ENCODE measurements at regions not wholly inside any gene's neighbourhood (a gene's known extent, or its start where the extent isn't known, plus 50 kb on each side); places are given as distances from the start of the nearest gene placed in this dataset.

DNA sequence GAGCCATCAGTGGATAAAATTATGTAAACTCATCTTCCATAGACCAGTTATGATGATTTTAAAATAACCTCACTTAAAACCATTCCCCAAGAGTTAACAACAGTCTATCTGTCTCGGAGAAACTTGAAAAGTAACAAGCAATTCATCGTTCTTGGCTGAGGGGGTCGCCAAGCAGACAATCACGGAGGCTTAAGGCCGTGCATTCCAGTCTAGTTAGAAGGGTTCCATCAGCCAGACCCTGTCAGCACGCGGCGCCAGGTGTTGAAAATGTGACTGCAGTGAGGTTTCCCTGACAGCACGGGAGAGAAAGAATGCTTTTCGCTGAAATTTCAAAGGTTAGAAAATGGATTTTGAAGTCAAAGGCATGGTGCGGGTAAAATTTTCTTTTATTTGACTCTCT lies 1025.0 kb upstream of the CELF2 start:
- TF ChIP-seq, protein P1, sequence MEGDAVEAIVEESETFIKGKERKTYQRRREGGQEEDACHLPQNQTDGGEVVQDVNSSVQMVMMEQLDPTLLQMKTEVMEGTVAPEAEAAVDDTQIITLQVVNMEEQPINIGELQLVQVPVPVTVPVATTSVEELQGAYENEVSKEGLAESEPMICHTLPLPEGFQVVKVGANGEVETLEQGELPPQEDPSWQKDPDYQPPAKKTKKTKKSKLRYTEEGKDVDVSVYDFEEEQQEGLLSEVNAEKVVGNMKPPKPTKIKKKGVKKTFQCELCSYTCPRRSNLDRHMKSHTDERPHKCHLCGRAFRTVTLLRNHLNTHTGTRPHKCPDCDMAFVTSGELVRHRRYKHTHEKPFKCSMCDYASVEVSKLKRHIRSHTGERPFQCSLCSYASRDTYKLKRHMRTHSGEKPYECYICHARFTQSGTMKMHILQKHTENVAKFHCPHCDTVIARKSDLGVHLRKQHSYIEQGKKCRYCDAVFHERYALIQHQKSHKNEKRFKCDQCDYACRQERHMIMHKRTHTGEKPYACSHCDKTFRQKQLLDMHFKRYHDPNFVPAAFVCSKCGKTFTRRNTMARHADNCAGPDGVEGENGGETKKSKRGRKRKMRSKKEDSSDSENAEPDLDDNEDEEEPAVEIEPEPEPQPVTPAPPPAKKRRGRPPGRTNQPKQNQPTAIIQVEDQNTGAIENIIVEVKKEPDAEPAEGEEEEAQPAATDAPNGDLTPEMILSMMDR (conservative IDR thresholded peaks at IDR 0.05; ENCODE audit: low read length) = no peak
- DNase-seq (ENCODE audit: low read depth) = no peak
- H3K4me3 ChIP-seq (ENCODE audit: low read length) = no peak overlapping the region

DNA sequence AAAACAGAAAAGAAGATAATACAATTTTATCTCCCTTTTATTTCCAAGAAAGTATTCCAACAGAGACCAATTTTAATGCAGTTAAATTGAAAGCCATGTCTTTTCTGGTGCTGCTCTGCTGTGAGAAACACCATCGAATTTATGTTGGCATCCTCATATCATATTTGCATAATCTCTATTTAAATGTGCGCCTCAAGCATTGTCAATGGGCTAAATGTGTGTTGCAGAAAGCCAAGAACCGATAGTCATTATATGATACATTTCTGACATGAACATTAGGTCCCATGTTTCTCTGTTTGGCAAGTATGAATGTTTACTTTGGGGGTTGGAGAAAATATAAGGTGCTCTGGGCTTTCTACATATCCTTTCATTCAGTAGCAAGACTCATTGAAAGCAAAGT lies 1023.5 kb upstream of the CELF2 start:
- TF ChIP-seq, protein P1 (conservative IDR thresholded peaks at IDR 0.05; ENCODE audit: low read length) = no peak
- no peak for DNase-seq (ENCODE audit: low read depth)
- H3K4me3 ChIP-seq (ENCODE audit: low read length) = no peak overlapping the region

DNA sequence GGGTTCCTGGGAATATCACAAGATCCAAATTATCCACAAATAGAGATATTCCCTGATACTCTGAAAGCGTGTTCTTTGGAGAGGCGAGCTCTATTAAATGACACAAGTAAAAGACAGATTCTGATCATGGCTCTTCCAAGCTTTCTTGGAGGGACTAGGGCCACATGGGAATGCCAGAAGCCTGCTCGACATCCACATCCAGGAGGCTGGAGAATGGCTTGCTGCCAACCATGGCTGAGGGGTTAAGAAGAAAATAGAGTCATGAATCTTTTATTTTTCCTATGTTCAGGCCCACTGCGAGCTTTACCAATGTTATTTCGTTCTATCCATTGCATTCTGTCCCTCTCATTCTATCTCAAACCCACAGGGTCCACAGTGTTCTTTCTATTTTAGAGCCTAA lies 1018.0 kb upstream of the CELF2 start:
- TF ChIP-seq, protein P1 (conservative IDR thresholded peaks at IDR 0.05; ENCODE audit: low read length) = no peak
- no peak overlapping the region for H3K4me3 ChIP-seq (ENCODE audit: low read length)
- no peak for DNase-seq (ENCODE audit: low read depth)

DNA sequence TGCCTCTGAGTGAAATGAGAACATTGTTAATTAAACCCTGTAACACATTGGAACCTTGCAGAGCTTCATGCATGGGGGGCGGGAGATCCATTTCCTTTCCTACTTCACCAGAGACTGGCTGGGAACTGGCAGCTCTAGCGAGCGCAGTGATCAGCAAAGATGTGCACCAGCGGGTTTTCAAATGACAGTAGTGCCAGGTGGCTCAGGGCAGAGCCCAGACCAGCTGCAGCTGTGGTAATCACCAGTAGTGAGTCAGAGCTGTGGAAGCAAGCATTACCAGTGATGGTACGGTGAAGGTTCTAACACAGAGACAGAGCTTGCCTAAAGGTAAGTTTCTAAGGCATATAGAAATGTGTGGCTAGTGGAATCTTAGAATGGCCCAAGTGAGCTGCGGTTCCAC lies 1009.7 kb upstream of the CELF2 start:
- H3K4me3 ChIP-seq (ENCODE audit: low read length) = no peak overlapping the region
- no peak for DNase-seq (ENCODE audit: low read depth)
- TF ChIP-seq, protein P1 (conservative IDR thresholded peaks at IDR 0.05; ENCODE audit: low read length) = no peak

DNA sequence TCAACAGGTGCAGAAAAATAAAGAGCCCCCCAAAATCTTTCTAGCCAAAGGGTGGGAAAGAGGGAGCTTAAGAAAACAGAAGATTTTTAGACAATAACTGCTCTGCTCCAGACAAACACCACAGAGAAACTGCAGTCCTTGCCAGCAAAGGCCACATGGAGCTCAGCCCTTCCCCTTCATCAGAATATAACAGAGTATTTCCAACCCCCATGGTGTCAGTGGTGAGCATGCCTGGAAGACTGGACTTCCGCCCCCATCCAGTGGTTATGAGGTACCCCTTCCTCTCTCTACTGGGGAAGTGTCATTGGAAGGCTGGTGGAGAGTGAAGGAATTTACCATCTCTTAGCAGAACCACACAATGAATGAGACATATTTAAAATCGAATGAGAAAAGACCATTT lies 1007.3 kb upstream of the CELF2 start:
- no peak for DNase-seq (ENCODE audit: low read depth)

DNA sequence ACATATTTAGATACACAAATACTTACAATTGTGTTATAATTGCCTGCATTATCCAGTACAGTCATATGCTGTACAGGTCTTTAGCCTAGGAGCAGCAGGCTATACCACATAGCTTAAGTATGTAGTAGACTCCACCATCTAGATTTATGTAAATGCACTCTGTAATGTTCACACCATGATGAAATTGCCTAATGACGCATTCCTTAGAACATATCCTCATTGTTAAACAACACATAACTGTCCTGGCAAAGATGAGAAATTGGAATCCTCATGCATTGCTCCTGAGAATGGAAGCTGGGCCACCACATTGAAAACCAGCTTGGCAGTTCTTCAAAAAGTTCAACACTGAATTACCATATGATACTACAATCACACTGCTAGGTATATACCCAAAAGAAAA lies 1002.8 kb upstream of the CELF2 start:
- TF ChIP-seq, protein P1 (conservative IDR thresholded peaks at IDR 0.05; ENCODE audit: low read length) = no peak
- no peak for DNase-seq (ENCODE audit: low read depth)
- no peak overlapping the region for H3K4me3 ChIP-seq (ENCODE audit: low read length)

More for the DNA sequence above, 1007.3 kb upstream of the CELF2 start:
- TF ChIP-seq, protein P1 (conservative IDR thresholded peaks at IDR 0.05; ENCODE audit: low read length) = no peak
- no peak overlapping the region for H3K4me3 ChIP-seq (ENCODE audit: low read length)

DNA sequence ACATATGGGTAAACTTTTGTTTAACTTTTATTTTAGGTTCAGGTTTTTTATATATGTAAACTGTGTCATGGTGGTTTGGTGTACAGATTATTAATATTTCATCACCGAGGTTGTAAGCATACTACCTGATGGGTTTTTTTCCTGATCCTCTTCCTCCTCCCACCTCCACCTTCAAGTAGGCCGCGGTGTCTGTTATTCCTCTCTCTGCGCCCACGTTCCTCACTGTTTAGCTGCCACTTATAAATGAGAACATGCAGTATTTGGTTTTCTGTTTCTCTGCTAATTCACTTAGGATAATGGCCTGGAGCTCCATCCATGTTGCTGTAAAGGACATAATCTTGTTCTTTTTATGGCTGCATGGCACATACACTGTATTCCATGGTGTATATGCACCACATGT lies 1000.0 kb upstream of the CELF2 start:
- no peak for DNase-seq (ENCODE audit: low read depth)
- no peak overlapping the region for H3K4me3 ChIP-seq (ENCODE audit: low read length)
- TF ChIP-seq, protein P1 (conservative IDR thresholded peaks at IDR 0.05; ENCODE audit: low read length) = no peak

Data from AG10803 (cell line).